Neural progenitor cell (in vitro differentiated cells): ENCODE measurements at regions not wholly inside any gene's neighbourhood (a gene's known extent, or its start where the extent isn't known, plus 50 kb on each side); places are given as distances from the start of the nearest gene placed in this dataset.

Experiments used
- DNase-seq: peaks from one replicate; pipeline ENCODE4 v3.0.0-alpha.2; 2016; ENCODE audit warnings: low spot score
- H2AFZ ChIP-seq: fragments of 200-600 bp; sonication (generic); replicated peaks from 2 replicates; pipeline ENCODE4 v1.6.1; 2016; ENCODE audit warnings: antibody characterized with exemption
- H3F3A ChIP-seq: fragments of 200-600 bp; sonication (generic); 2 replicates; pipeline ENCODE4 v1.6.1; 2016; ENCODE audit warnings: antibody characterized with exemption, low read depth
- H3K27ac ChIP-seq: fragments of 200-600 bp; sonication (generic); 2 replicates; pipeline ENCODE4 v1.5.1; 2016; ENCODE audit warnings: mild to moderate bottlenecking
- H3K27me3 ChIP-seq: fragments of 200-600 bp; sonication (generic); 2 replicates; pipeline ENCODE4 v1.6.1; 2016; ENCODE audit warnings: mild to moderate bottlenecking, moderate library complexity
- H3K36me3 ChIP-seq: fragments of 200-600 bp; sonication (generic); 2 replicates; pipeline ENCODE4 v1.5.1; 2016
- H3K4me1 ChIP-seq: fragments of 200-600 bp; sonication (generic); 2 replicates; pipeline ENCODE4 v1.6.1; 2016; ENCODE audit warnings: mixed run types
- H3K4me2 ChIP-seq: fragments of 200-600 bp; sonication (generic); 2 replicates; pipeline ENCODE4 v1.6.1; 2016
- H3K4me3 ChIP-seq: fragments of 200-600 bp; sonication (generic); 2 replicates; pipeline ENCODE4 v1.5.1; 2016
- H3K79me2 ChIP-seq: fragments of 200-600 bp; sonication (generic); 2 replicates; pipeline ENCODE4 v1.6.1; 2016; ENCODE audit warnings: low read depth
- H3K9ac ChIP-seq: fragments of 200-600 bp; sonication (generic); 2 replicates; pipeline ENCODE4 v1.6.1; 2016
- H3K9me3 ChIP-seq: fragments of 200-600 bp; sonication (generic); 2 replicates; pipeline ENCODE4 v1.5.1; 2016; ENCODE audit warnings: low read depth
- H4K20me1 ChIP-seq: fragments of 200-600 bp; sonication (generic); 2 replicates; pipeline ENCODE4 v1.6.1; 2016; ENCODE audit warnings: low read depth
- H3K27ac Mint-ChIP-seq: 3 replicates; pipeline ENCODE4 v1.8.0; 2021; ENCODE audit warnings: mixed read lengths
- H3K27me3 Mint-ChIP-seq: 2 replicates; pipeline ENCODE4 v1.8.0; 2022; ENCODE audit warnings: low read depth, mild to moderate bottlenecking, inconsistent platforms, moderate library complexity, mixed read lengths; ENCODE audit not compliant: insufficient read depth
- H3K36me3 Mint-ChIP-seq: 3 replicates; pipeline ENCODE4 v1.8.0; 2021; ENCODE audit warnings: mixed read lengths
- H3K4me1 Mint-ChIP-seq: 3 replicates; pipeline ENCODE4 v1.8.0; 2021; ENCODE audit warnings: mixed read lengths
- H3K4me3 Mint-ChIP-seq: 3 replicates; pipeline ENCODE4 v1.8.0; 2021; ENCODE audit warnings: mild to moderate bottlenecking, moderate library complexity, mixed read lengths
- H3K9me3 Mint-ChIP-seq: 3 replicates; pipeline ENCODE4 v1.8.0; 2020; ENCODE audit warnings: mixed read lengths
- EZH2 ChIP-seq: fragments of 200-600 bp; sonication (generic); IDR thresholded peaks from 2 replicates; pipeline ENCODE4 v1.6.1; 2017; ENCODE audit warnings: antibody characterized with exemption, mild to moderate bottlenecking, moderate library complexity
- EZH2phosphoT487 ChIP-seq: fragments of 200-600 bp; sonication (generic); IDR thresholded peaks from 2 replicates; pipeline ENCODE4 v1.6.1; 2017; ENCODE audit warnings: antibody characterized with exemption
- TF ChIP-seq, protein P1 (sequence below): fragments of 200-600 bp; sonication (generic); IDR thresholded peaks from 2 replicates; pipeline ENCODE4 v1.5.1; 2017; ENCODE audit warnings: antibody characterized with exemption, mild to moderate bottlenecking

DNA sequence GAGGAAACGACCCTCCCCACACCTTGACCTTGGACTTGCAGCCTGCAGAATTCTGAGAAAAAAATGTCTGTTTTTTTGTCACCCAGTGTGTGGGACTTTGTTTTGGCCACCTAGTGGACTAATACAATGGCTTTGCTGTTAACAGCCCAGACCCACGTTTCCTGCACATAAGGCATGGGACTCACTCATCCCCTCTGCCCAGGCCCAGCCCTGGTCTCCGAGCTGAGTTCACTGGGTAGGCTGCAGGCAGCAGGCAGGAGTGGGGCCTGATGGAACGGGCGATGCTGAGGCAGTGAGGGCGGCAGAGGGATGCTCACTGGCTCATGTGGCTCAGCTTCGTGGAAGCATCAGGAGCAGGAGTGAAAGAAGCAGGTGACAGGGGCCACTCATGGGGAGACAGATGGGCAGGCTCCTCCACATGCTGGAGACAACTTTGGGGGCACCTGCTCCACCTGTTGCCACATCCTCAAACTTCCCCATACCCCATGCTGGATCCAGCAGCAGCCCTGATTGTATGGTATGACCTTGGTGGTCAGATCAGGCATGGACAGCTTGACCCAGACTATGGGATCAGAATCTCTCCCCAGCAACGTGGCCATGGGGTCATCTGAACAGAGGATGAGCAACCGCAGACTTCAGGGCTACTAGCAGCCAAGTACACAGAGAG, 65.8 kb upstream of the ANTXRL start:
- Mint-ChIP-seq H3K27ac (no peak overlapping the region), H3K9me3 (no peaks in the 10 kb centered on the region), H3K27me3 (peaks cover 16% of the 10 kb centered on the region), H3K4me1 (peaks cover 4% of the 10 kb centered on the region), H3K4me3 (no peak overlapping the region), H3K36me3 (no peaks in the 10 kb centered on the region)
- H3K79me2 ChIP-seq: no peaks in the 10 kb centered on the region
- H3K4me3 ChIP-seq: no peak overlapping the region
- H3K9ac ChIP-seq: no peak overlapping the region
- H3K36me3 ChIP-seq: no peaks in the 10 kb centered on the region
- no peaks in the 10 kb centered on the region for H4K20me1 ChIP-seq
- H3K4me2 ChIP-seq: no peak overlapping the region
- H3K27ac ChIP-seq: no peak overlapping the region
- no peaks in the 10 kb centered on the region for H3K9me3 ChIP-seq
- DNase-seq: no peak
- no peaks in the 10 kb centered on the region for H3K4me1 ChIP-seq
- TF ChIP-seq EZH2: no peak
- TF ChIP-seq EZH2phosphoT487: no peak
- TF ChIP-seq, protein P1, sequence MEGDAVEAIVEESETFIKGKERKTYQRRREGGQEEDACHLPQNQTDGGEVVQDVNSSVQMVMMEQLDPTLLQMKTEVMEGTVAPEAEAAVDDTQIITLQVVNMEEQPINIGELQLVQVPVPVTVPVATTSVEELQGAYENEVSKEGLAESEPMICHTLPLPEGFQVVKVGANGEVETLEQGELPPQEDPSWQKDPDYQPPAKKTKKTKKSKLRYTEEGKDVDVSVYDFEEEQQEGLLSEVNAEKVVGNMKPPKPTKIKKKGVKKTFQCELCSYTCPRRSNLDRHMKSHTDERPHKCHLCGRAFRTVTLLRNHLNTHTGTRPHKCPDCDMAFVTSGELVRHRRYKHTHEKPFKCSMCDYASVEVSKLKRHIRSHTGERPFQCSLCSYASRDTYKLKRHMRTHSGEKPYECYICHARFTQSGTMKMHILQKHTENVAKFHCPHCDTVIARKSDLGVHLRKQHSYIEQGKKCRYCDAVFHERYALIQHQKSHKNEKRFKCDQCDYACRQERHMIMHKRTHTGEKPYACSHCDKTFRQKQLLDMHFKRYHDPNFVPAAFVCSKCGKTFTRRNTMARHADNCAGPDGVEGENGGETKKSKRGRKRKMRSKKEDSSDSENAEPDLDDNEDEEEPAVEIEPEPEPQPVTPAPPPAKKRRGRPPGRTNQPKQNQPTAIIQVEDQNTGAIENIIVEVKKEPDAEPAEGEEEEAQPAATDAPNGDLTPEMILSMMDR: no peak
- H3F3A ChIP-seq: no peaks in the 10 kb centered on the region
- no peak overlapping the region for H2AFZ ChIP-seq
- H3K27me3 ChIP-seq: no peaks in the 10 kb centered on the region

DNA sequence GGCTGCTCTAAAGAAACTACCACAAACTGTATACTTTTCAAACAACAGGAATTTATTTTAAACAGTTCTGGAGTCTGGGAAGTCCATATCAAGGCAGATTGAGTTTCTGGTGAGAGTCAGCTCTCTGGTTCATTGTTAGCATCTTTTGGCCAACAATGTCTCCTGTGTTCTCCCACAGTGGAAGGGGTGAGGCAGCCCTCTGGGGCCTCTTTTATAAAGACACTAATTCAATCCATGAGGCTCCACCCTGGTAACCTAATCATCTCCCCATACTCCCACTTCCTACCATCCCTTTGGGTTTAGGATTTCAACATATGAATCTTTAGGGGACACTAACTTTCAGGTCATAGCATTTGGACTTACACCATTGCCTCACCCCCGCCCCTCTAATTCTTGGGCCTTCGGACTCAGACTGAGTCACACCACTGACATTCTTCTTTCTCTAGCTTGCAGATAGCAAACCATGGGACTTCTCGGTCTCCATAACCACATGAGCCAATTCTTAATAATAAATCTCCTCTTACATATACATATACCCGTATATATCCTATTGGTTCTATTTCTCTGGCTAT, 64.3 kb upstream of the ANTXRL start:
- H3K27ac ChIP-seq: no peak overlapping the region
- no peak overlapping the region for H3K4me3 ChIP-seq
- H3K4me2 ChIP-seq: no peak overlapping the region
- peaks cover 4% of the 10 kb centered on the region for H3K4me1 Mint-ChIP-seq
- H3K9me3 Mint-ChIP-seq: no peaks in the 10 kb centered on the region
- H4K20me1 ChIP-seq: no peaks in the 10 kb centered on the region
- no peak overlapping the region for H3K27ac Mint-ChIP-seq
- no peak overlapping the region for H3K4me3 Mint-ChIP-seq
- no peaks in the 10 kb centered on the region for H3K36me3 Mint-ChIP-seq
- no peaks in the 10 kb centered on the region for H3K9me3 ChIP-seq
- no peak overlapping the region for H2AFZ ChIP-seq
- H3K4me1 ChIP-seq: no peaks in the 10 kb centered on the region
- H3K27me3 Mint-ChIP-seq: peaks cover 17% of the 10 kb centered on the region
- no peaks in the 10 kb centered on the region for H3K27me3 ChIP-seq
- TF ChIP-seq, protein P1: no peak
- TF ChIP-seq EZH2 (no peak), EZH2phosphoT487 (no peak)
- H3F3A ChIP-seq: no peaks in the 10 kb centered on the region
- H3K79me2 ChIP-seq: no peaks in the 10 kb centered on the region
- H3K36me3 ChIP-seq: no peaks in the 10 kb centered on the region
- no peak overlapping the region for H3K9ac ChIP-seq
- no peak for DNase-seq

- H3K4me3 Mint-ChIP-seq: no peak overlapping the region
- Histone ChIP-seq H3K9ac (no peak overlapping the region), H3K4me1 (no peaks in the 10 kb centered on the region), H3K27ac (no peak overlapping the region), H3F3A (no peaks in the 10 kb centered on the region), H3K4me3 (no peak overlapping the region), H3K27me3 (no peaks in the 10 kb centered on the region), H3K9me3 (no peaks in the 10 kb centered on the region), H4K20me1 (no peaks in the 10 kb centered on the region), H3K4me2 (no peak overlapping the region), H2AFZ (no peak overlapping the region), H3K79me2 (no peaks in the 10 kb centered on the region), H3K36me3 (no peaks in the 10 kb centered on the region)
- H3K27ac Mint-ChIP-seq: no peak overlapping the region
- TF ChIP-seq, protein P1: peak; percentile 12
- TF ChIP-seq EZH2phosphoT487 (no peak), EZH2 (no peak)
- peaks cover 13% of the 10 kb centered on the region for H3K27me3 Mint-ChIP-seq
- peaks cover 3% of the 10 kb centered on the region for H3K4me1 Mint-ChIP-seq
- no peaks in the 10 kb centered on the region for H3K36me3 Mint-ChIP-seq
- no peak for DNase-seq
- no peaks in the 10 kb centered on the region for H3K9me3 Mint-ChIP-seq
Measured at GRCh38 chr10:46223064-46223480, 63.7 kb upstream of the ANTXRL start.
